MM.1S (cell line): ENCODE measurements at regions not wholly inside any gene's neighbourhood (a gene's known extent, or its start where the extent isn't known, plus 50 kb on each side); places are given as distances from the start of the nearest gene placed in this dataset.

ENCODE experiments used
- DNase-seq: peaks from one replicate; pipeline ENCODE4 v3.0.0-alpha.2; 2015
- H2AFZ ChIP-seq: fragments of 300-600 bp; sonication (generic); 2 replicates; pipeline ENCODE4 v1.6.0; 2016; ENCODE audit warnings: antibody characterized with exemption, low read length
- H3F3A ChIP-seq: fragments of 300-600 bp; sonication (generic); 2 replicates; pipeline ENCODE4 v1.6.1; 2016; ENCODE audit warnings: mild to moderate bottlenecking, antibody characterized with exemption, low read length, moderate library complexity, mixed read lengths; ENCODE audit not compliant: insufficient read depth
- H3K27ac ChIP-seq: fragments of 300-600 bp; sonication (generic); 2 replicates; pipeline ENCODE4 v1.5.1; 2016; ENCODE audit warnings: mild to moderate bottlenecking, low read length
- H3K27me3 ChIP-seq: fragments of 300-600 bp; sonication (generic); replicated peaks from 2 replicates; pipeline ENCODE4 v1.6.0; 2016; ENCODE audit warnings: low read length; ENCODE audit not compliant: insufficient read depth
- H3K36me3 ChIP-seq: fragments of 300-600 bp; sonication (generic); replicated peaks from 2 replicates; pipeline ENCODE4 v1.6.1; 2016; ENCODE audit warnings: mild to moderate bottlenecking, low read length, mixed read lengths; ENCODE audit not compliant: insufficient read depth
- H3K4me1 ChIP-seq: fragments of 300-600 bp; sonication (generic); 2 replicates; pipeline ENCODE4 v1.6.1; 2016; ENCODE audit warnings: low read length, mixed read lengths
- H3K4me2 ChIP-seq: fragments of 300-600 bp; sonication (generic); 2 replicates; pipeline ENCODE4 v1.6.0; 2016; ENCODE audit warnings: low read depth, low read length
- H3K4me3 ChIP-seq: fragments of 300-600 bp; sonication (generic); 2 replicates; pipeline ENCODE4 v1.5.1; 2016; ENCODE audit warnings: low read length, mixed read lengths
- H3K79me2 ChIP-seq: fragments of 300-600 bp; sonication (generic); 2 replicates; pipeline ENCODE4 v1.6.1; 2016; ENCODE audit warnings: mixed run types, low read length, mixed read lengths
- H3K9ac ChIP-seq: fragments of 300-600 bp; sonication (generic); 2 replicates; pipeline ENCODE4 v1.6.1; 2016; ENCODE audit warnings: low read length, mixed read lengths
- H3K9me2 ChIP-seq: fragments of 300-600 bp; sonication (generic); replicated peaks from 2 replicates; pipeline ENCODE4 v1.6.1; 2016; ENCODE audit warnings: mild to moderate bottlenecking, low read length, mixed read lengths; ENCODE audit not compliant: insufficient read depth
- H3K9me3 ChIP-seq: fragments of 300-600 bp; sonication (generic); replicated peaks from 2 replicates; pipeline ENCODE4 v1.6.1; 2016; ENCODE audit warnings: mild to moderate bottlenecking, low read length, mixed read lengths; ENCODE audit not compliant: insufficient read depth
- H4K20me1 ChIP-seq: fragments of 300-600 bp; sonication (generic); 2 replicates; pipeline ENCODE4 v1.6.1; 2016; ENCODE audit warnings: mild to moderate bottlenecking, low read length, moderate library complexity, mixed read lengths; ENCODE audit not compliant: insufficient read depth
- EZH2 ChIP-seq: fragments of 300-600 bp; sonication (generic); optimal IDR thresholded peaks from 2 replicates; pipeline ENCODE3; 2017; ENCODE audit warnings: low read depth, mild to moderate bottlenecking, antibody characterized with exemption, low read length, mixed read lengths
- EZH2phosphoT487 ChIP-seq: fragments of 300-600 bp; sonication (generic); IDR thresholded peaks from 2 replicates; pipeline ENCODE4 v1.6.1; 2018; ENCODE audit warnings: antibody characterized with exemption, low read length
- TF ChIP-seq, protein P1 (sequence below): fragments of 300-600 bp; sonication (generic); IDR thresholded peaks from 2 replicates; pipeline ENCODE4 v1.5.1; 2016; ENCODE audit warnings: antibody characterized with exemption, low read length, mixed read lengths

DNA sequence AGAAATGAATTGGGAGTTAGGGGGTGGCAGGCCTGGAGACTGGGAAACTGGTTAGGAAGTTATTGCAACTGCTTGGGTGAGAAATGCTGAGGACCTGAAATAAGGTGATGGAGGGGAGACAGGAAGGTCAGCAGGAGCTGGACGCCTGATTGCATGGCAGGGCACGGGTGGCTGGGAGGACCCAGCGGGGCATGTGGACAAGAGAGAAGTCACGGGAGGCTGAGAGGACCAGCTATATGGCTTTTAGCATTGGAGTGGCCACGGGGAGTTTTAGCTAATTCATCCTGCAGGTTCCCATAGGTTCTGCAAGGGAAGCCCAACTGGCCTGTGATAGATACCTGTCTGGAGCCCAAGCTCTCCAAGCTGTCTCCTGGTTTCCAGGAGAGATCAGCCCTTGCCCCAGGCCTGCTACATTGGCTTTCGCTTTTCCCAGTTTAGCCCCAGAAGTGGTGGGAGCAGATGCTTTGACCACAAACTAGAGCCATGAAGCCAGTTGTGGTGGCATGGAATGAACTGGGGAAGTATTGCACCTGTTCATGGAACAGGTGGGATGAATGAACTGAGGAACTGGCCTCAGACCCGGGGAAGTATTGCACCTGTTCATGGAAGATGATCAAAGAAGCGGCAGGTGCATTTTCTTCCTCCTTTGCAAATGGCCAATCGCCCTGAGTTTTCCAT lies 93.6 kb upstream of the TAF1B start:
- no peaks in the 10 kb centered on the region for H3K9me3 ChIP-seq
- H3F3A ChIP-seq, result no peaks in the 10 kb centered on the region
- no peaks in the 10 kb centered on the region for H4K20me1 ChIP-seq
- H3K4me1 ChIP-seq, result no peaks in the 10 kb centered on the region
- no peak overlapping the region for H2AFZ ChIP-seq
- H3K27ac ChIP-seq, result no peak overlapping the region
- H3K9ac ChIP-seq, result no peak overlapping the region
- TF ChIP-seq, protein P1, sequence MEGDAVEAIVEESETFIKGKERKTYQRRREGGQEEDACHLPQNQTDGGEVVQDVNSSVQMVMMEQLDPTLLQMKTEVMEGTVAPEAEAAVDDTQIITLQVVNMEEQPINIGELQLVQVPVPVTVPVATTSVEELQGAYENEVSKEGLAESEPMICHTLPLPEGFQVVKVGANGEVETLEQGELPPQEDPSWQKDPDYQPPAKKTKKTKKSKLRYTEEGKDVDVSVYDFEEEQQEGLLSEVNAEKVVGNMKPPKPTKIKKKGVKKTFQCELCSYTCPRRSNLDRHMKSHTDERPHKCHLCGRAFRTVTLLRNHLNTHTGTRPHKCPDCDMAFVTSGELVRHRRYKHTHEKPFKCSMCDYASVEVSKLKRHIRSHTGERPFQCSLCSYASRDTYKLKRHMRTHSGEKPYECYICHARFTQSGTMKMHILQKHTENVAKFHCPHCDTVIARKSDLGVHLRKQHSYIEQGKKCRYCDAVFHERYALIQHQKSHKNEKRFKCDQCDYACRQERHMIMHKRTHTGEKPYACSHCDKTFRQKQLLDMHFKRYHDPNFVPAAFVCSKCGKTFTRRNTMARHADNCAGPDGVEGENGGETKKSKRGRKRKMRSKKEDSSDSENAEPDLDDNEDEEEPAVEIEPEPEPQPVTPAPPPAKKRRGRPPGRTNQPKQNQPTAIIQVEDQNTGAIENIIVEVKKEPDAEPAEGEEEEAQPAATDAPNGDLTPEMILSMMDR, result no peak
- no peak for TF ChIP-seq EZH2phosphoT487
- no peak for TF ChIP-seq EZH2
- no peaks in the 10 kb centered on the region for H3K9me2 ChIP-seq
- H3K4me2 ChIP-seq, result no peak overlapping the region
- H3K36me3 ChIP-seq, result no peaks in the 10 kb centered on the region
- no peak overlapping the region for H3K4me3 ChIP-seq
- no peak for DNase-seq
- H3K79me2 ChIP-seq, result no peaks in the 10 kb centered on the region
- H3K27me3 ChIP-seq, result peaks cover 10% of the 10 kb centered on the region; the same call in 1 of the 2 replicates

DNA sequence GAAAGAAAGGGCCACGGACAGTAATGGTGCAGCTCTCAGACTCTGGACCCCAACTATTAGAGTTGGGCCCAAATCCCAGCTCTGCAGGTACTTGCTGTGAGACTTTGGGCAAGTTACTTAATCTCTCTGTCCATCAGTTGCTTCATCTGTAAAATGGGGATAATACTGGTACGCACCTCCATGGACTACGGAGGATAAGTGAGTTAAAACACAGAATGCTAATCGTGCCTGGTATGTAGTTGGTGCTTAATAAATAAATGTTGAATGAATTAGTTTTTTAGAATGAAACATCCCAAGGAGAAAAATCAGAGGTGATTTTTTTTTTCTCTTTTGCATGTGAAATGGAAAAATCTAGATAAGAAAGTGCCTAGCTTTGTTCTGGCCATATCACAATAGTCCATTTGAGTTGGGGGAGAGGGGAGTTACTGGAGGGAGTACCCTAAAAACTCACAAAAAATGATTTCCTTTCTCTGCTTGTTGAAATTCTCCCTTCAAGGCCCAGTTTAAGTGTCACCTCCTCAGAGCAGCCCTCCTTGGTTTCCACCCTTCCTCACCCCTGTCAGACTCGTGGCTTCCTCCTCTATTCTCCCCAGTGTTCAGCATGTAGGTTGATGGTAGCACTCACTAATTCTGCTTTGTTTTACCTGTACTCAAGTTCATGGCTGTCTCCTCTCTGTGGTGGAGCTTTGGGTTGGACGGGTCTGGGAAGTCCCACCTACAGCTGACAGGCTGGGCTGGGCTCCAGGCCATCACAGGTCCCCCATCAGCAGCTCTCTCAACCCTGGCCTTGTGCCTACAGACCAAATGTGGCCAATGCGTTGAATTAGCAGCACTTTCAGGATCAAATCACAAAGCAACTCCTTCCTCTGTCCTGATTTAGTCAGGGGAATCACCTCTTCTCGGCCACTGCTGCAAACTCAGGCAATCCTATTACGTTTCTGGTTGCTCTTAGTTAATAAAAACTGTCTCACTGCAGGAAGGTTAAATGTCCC lies 92.8 kb upstream of the TAF1B start:
- Histone ChIP-seq H3K27ac (no peak overlapping the region), H3K4me1 (no peaks in the 10 kb centered on the region), H3K36me3 (no peaks in the 10 kb centered on the region), H3F3A (no peaks in the 10 kb centered on the region), H3K4me3 (no peak overlapping the region), H2AFZ (no peak overlapping the region), H3K79me2 (no peaks in the 10 kb centered on the region), H3K9ac (no peak overlapping the region), H3K27me3 (peaks cover 15% of the 10 kb centered on the region; the same call in 1 of the 2 replicates), H3K9me3 (no peaks in the 10 kb centered on the region), H3K4me2 (no peak overlapping the region), H4K20me1 (no peaks in the 10 kb centered on the region), H3K9me2 (no peaks in the 10 kb centered on the region)
- TF ChIP-seq EZH2phosphoT487 (no peak), EZH2 (no peak)
- TF ChIP-seq, protein P1, result no peak
- DNase-seq, result no peak

DNA sequence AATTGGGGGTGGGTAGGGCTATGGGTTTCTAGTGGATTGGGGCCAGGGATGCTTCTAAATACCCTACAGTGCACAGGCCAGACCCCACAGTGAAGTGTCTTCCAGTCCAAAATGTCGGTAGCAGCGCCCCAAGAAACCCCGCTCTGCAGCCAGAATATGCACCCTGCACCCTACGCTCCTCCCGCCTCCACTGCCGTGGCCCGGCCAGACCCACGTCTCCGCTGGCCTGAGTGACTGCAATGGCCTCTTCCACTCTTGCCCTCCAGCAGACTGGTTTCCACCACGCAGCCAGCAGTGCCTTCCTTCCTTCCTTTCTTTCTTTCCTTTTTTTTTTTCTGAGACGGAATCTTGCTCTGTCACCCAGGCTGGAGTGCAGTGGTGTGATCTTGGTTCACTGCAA lies 91.4 kb upstream of the TAF1B start:
- H3K79me2 ChIP-seq, result no peaks in the 10 kb centered on the region
- H3K9ac ChIP-seq, result no peak overlapping the region
- TF ChIP-seq EZH2phosphoT487 (no peak), EZH2 (no peak)
- TF ChIP-seq, protein P1, result no peak
- H3F3A ChIP-seq, result no peaks in the 10 kb centered on the region
- no peak overlapping the region for H2AFZ ChIP-seq
- no peak overlapping the region for H3K4me2 ChIP-seq
- H3K4me1 ChIP-seq, result no peaks in the 10 kb centered on the region
- H3K27me3 ChIP-seq, result peaks cover 17% of the 10 kb centered on the region; the same call in 1 of the 2 replicates
- H4K20me1 ChIP-seq, result no peaks in the 10 kb centered on the region
- no peaks in the 10 kb centered on the region for H3K36me3 ChIP-seq
- no peak overlapping the region for H3K4me3 ChIP-seq
- H3K9me3 ChIP-seq, result no peaks in the 10 kb centered on the region
- no peak for DNase-seq
- H3K9me2 ChIP-seq, result no peaks in the 10 kb centered on the region
- H3K27ac ChIP-seq, result no peak overlapping the region
